ENCODE measurements at regions not wholly inside any gene's neighbourhood (a gene's known extent, or its start where the extent isn't known, plus 50 kb on each side); places are given as distances from the start of the nearest gene placed in this dataset.

- DNase-seq (no peak), ATAC-seq (replicated peaks in 1 of 4) (no peak)
- no peaks in the 10 kb centered on the region for H3K36me3 ChIP-seq (ENCODE audit: control insufficient read depth in 2 of 2, extremely low read depth in 1 of 2, insufficient read depth in 1 of 2, low read length in 1 of 2)
- H3K9me3 ChIP-seq = no peaks in the 10 kb centered on the region
- peaks cover 12 to 15% of the 10 kb centered on the region in 2 donors for H3K27me3 Mint-ChIP-seq
- no peak overlapping the region for H3K4me3 ChIP-seq (ENCODE audit: control insufficient read depth in 1 of 2, extremely low read depth in 1 of 2, low read length in 1 of 2)
- H3K27ac Mint-ChIP-seq = no peak overlapping the region
- H3K4me1 Mint-ChIP-seq = no peaks in the 10 kb centered on the region
- H3K4me3 Mint-ChIP-seq = no peak overlapping the region
- no peak overlapping the region for H3K27ac ChIP-seq (ENCODE audit: low read length)
- H3K9me3 Mint-ChIP-seq = no peaks in the 10 kb centered on the region
- ChIA-PET CTCF (no interaction called here), POLR2A (no interaction called here)
- no CpG with 5 or more reads among the region's 3 CpGs for WGBS (ENCODE audit: insufficient coverage)
- no peaks in the 10 kb centered on the region for H3K4me1 ChIP-seq (ENCODE audit: control insufficient read depth in 1 of 2, extremely low read depth in 1 of 2, insufficient read depth in 2 of 2, low read length in 2 of 2)
- H3K27me3 ChIP-seq (replicated peaks in 1 of 2; ENCODE audit: control insufficient read depth in 2 of 2, extremely low read depth in 1 of 2, insufficient read depth in 2 of 2, low read length in 1 of 2) = peaks cover 0 to 6% of the 10 kb centered on the region in 2 experiments
- H3K36me3 Mint-ChIP-seq = no peaks in the 10 kb centered on the region
Observed at GRCh38 chr2:126475031-126475430, 180.9 kb upstream of the GYPC start.

- 0% methylated on average over 1 of the region's 5 CpGs for WGBS (ENCODE audit: insufficient coverage)
- Histone ChIP-seq H3K9me3 (no peaks in the 10 kb centered on the region), H3K27ac (ENCODE audit: low read length) (no peak overlapping the region), H3K4me1 (ENCODE audit: control insufficient read depth in 1 of 2, extremely low read depth in 1 of 2, insufficient read depth in 2 of 2, low read length in 2 of 2) (no peaks in the 10 kb centered on the region), H3K27me3 (replicated peaks in 1 of 2; ENCODE audit: control insufficient read depth in 2 of 2, extremely low read depth in 1 of 2, insufficient read depth in 2 of 2, low read length in 1 of 2) (peaks cover 0 to 4% of the 10 kb centered on the region in 2 experiments), H3K36me3 (ENCODE audit: control insufficient read depth in 2 of 2, extremely low read depth in 1 of 2, insufficient read depth in 1 of 2, low read length in 1 of 2) (no peaks in the 10 kb centered on the region), H3K4me3 (ENCODE audit: control insufficient read depth in 1 of 2, extremely low read depth in 1 of 2, low read length in 1 of 2) (no peak overlapping the region)
- CTCF ChIA-PET = no interaction called here
- H3K27me3 Mint-ChIP-seq = peaks cover 14 to 15% of the 10 kb centered on the region in 2 donors
- H3K27ac Mint-ChIP-seq = no peak overlapping the region
- no peak overlapping the region for H3K4me3 Mint-ChIP-seq
- no peak for DNase-seq
- no peaks in the 10 kb centered on the region for H3K4me1 Mint-ChIP-seq
- no peaks in the 10 kb centered on the region for H3K36me3 Mint-ChIP-seq
- ATAC-seq (replicated peaks in 1 of 4) = no peak
- POLR2A ChIA-PET = no interaction called here
- no peaks in the 10 kb centered on the region for H3K9me3 Mint-ChIP-seq
Observed at GRCh38 chr2:126476691-126477090, 179.3 kb upstream of the GYPC start.

GRCh38 chr2:126480033-126480432 is 175.9 kb upstream of the GYPC start:
- H3K9me3 Mint-ChIP-seq = no peaks in the 10 kb centered on the region
- DNase-seq = no peak
- Histone ChIP-seq H3K27me3 (replicated peaks in 1 of 2; ENCODE audit: control insufficient read depth in 2 of 2, extremely low read depth in 1 of 2, insufficient read depth in 2 of 2, low read length in 1 of 2) (no peaks in the 10 kb centered on the region), H3K4me1 (ENCODE audit: control insufficient read depth in 1 of 2, extremely low read depth in 1 of 2, insufficient read depth in 2 of 2, low read length in 2 of 2) (no peaks in the 10 kb centered on the region), H3K27ac (ENCODE audit: low read length) (no peak overlapping the region), H3K9me3 (no peaks in the 10 kb centered on the region), H3K4me3 (ENCODE audit: control insufficient read depth in 1 of 2, extremely low read depth in 1 of 2, low read length in 1 of 2) (no peak overlapping the region), H3K36me3 (ENCODE audit: control insufficient read depth in 2 of 2, extremely low read depth in 1 of 2, insufficient read depth in 1 of 2, low read length in 1 of 2) (no peaks in the 10 kb centered on the region)
- no peak for ATAC-seq (replicated peaks in 1 of 4)
- H3K27ac Mint-ChIP-seq = no peak overlapping the region
- H3K36me3 Mint-ChIP-seq = no peaks in the 10 kb centered on the region
- no peak overlapping the region for H3K4me3 Mint-ChIP-seq
- CTCF ChIA-PET = interaction anchor here in 1 of 2 donors (0.9 kb wide), 1 partner anchor 9 kb away, joined by 3 read pairs; no protein-coding TSS in a partner anchor
- peaks cover 3 to 5% of the 10 kb centered on the region in 2 donors for H3K27me3 Mint-ChIP-seq
- WGBS (ENCODE audit: insufficient coverage) = no CpG with 5 or more reads among the region's 2 CpGs
- H3K4me1 Mint-ChIP-seq = no peaks in the 10 kb centered on the region
- POLR2A ChIA-PET = interaction anchor here in 1 of 2 donors (0.6 kb wide), 1 partner anchor 172 kb away, joined by 3 read pairs; no protein-coding TSS in a partner anchor

- H3K27ac Mint-ChIP-seq = no peak overlapping the region
- no peaks in the 10 kb centered on the region for H3K9me3 ChIP-seq
- WGBS (ENCODE audit: insufficient coverage) = 89% methylated on average over 16 of the region's 19 CpGs
- no peaks in the 10 kb centered on the region for H3K4me1 Mint-ChIP-seq
- POLR2A ChIA-PET = no interaction called here
- H3K27me3 ChIP-seq (replicated peaks in 1 of 2; ENCODE audit: control insufficient read depth in 2 of 2, extremely low read depth in 1 of 2, insufficient read depth in 2 of 2, low read length in 1 of 2) = no peaks in the 10 kb centered on the region
- DNase-seq (peak in 1 of 35 experiments; percentile 4), ATAC-seq (replicated peaks in 1 of 4) (no peak)
- H3K27ac ChIP-seq (ENCODE audit: low read length) = no peak overlapping the region
- H3K4me3 Mint-ChIP-seq = no peak overlapping the region
- no peaks in the 10 kb centered on the region for H3K36me3 Mint-ChIP-seq
- H3K4me3 ChIP-seq (ENCODE audit: control insufficient read depth in 1 of 2, extremely low read depth in 1 of 2, low read length in 1 of 2) = no peak overlapping the region
- CTCF ChIA-PET = interaction anchor here in 1 of 2 donors (0.9 kb wide), 1 partner anchor 70 kb away, joined by 3 read pairs; no protein-coding TSS in a partner anchor
- no peaks in the 10 kb centered on the region for H3K4me1 ChIP-seq (ENCODE audit: control insufficient read depth in 1 of 2, extremely low read depth in 1 of 2, insufficient read depth in 2 of 2, low read length in 2 of 2)
- H3K27me3 Mint-ChIP-seq = peaks cover 10 to 16% of the 10 kb centered on the region in 2 donors
- no peaks in the 10 kb centered on the region for H3K36me3 ChIP-seq (ENCODE audit: control insufficient read depth in 2 of 2, extremely low read depth in 1 of 2, insufficient read depth in 1 of 2, low read length in 1 of 2)
- no peaks in the 10 kb centered on the region for H3K9me3 Mint-ChIP-seq
Observed at GRCh38 chr2:126482582-126483464, 173.1 kb upstream of the GYPC start.

- CTCF ChIA-PET = no interaction called here
- no peaks in the 10 kb centered on the region for H3K4me1 Mint-ChIP-seq
- no peak overlapping the region for H3K27ac Mint-ChIP-seq
- DNase-seq = no peak
- H3K9me3 Mint-ChIP-seq = peaks cover 0 to 18% (median 16%) of the 10 kb centered on the region in 3 donors
- H3K27me3 Mint-ChIP-seq = peaks cover 15 to 25% of the 10 kb centered on the region in 2 donors
- no peak overlapping the region for H3K27ac ChIP-seq (ENCODE audit: low read length)
- no peak for ATAC-seq (replicated peaks in 1 of 4)
- peaks cover 0 to 12% of the 10 kb centered on the region in 2 experiments for H3K27me3 ChIP-seq (replicated peaks in 1 of 2; ENCODE audit: control insufficient read depth in 2 of 2, extremely low read depth in 1 of 2, insufficient read depth in 2 of 2, low read length in 1 of 2)
- no peak overlapping the region for H3K4me3 ChIP-seq (ENCODE audit: control insufficient read depth in 1 of 2, extremely low read depth in 1 of 2, low read length in 1 of 2)
- H3K4me3 Mint-ChIP-seq = no peak overlapping the region
- H3K9me3 ChIP-seq = no peaks in the 10 kb centered on the region
- POLR2A ChIA-PET = no interaction called here
- no peaks in the 10 kb centered on the region for H3K36me3 ChIP-seq (ENCODE audit: control insufficient read depth in 2 of 2, extremely low read depth in 1 of 2, insufficient read depth in 1 of 2, low read length in 1 of 2)
- H3K4me1 ChIP-seq (ENCODE audit: control insufficient read depth in 1 of 2, extremely low read depth in 1 of 2, insufficient read depth in 2 of 2, low read length in 2 of 2) = no peaks in the 10 kb centered on the region
- H3K36me3 Mint-ChIP-seq = no peaks in the 10 kb centered on the region
Observed at GRCh38 chr2:126494593-126494992, 161.4 kb upstream of the GYPC start.

- Histone ChIP-seq H3K4me3 (ENCODE audit: control insufficient read depth in 1 of 2, extremely low read depth in 1 of 2, low read length in 1 of 2) (no peak overlapping the region), H3K9me3 (no peaks in the 10 kb centered on the region), H3K27me3 (replicated peaks in 1 of 2; ENCODE audit: control insufficient read depth in 2 of 2, extremely low read depth in 1 of 2, insufficient read depth in 2 of 2, low read length in 1 of 2) (peaks cover 0 to 12% of the 10 kb centered on the region in 2 experiments), H3K36me3 (ENCODE audit: control insufficient read depth in 2 of 2, extremely low read depth in 1 of 2, insufficient read depth in 1 of 2, low read length in 1 of 2) (no peaks in the 10 kb centered on the region), H3K27ac (ENCODE audit: low read length) (no peak overlapping the region), H3K4me1 (ENCODE audit: control insufficient read depth in 1 of 2, extremely low read depth in 1 of 2, insufficient read depth in 2 of 2, low read length in 2 of 2) (no peaks in the 10 kb centered on the region)
- Mint-ChIP-seq H3K27ac (no peak overlapping the region), H3K4me3 (no peak overlapping the region), H3K27me3 (peaks cover 12 to 24% of the 10 kb centered on the region in 2 donors), H3K4me1 (no peaks in the 10 kb centered on the region), H3K36me3 (no peaks in the 10 kb centered on the region), H3K9me3 (peaks cover 0 to 18% (median 16%) of the 10 kb centered on the region in 3 donors)
- POLR2A ChIA-PET = no interaction called here
- CTCF ChIA-PET = no interaction called here
- WGBS (ENCODE audit: insufficient coverage) = no CpG with 5 or more reads among the region's 2 CpGs
- no peak for ATAC-seq (replicated peaks in 1 of 4)
- no peak for DNase-seq
Observed at GRCh38 chr2:126495189-126495588, 160.8 kb upstream of the GYPC start.
